ENCODE measurements at regions not wholly inside any gene's neighbourhood (a gene's known extent, or its start where the extent isn't known, plus 50 kb on each side); places are given as distances from the start of the nearest gene placed in this dataset.

GRCh38 chr22:44369293-44369661, 56.5 kb upstream of the SHISAL1 start:
- no peak overlapping the region for H2AFZ ChIP-seq (ENCODE audit: control insufficient read depth, low read depth, low read length)
- ChIA-PET POLR2A (no interaction called here), CTCF (interaction anchor here (1.1 kb wide), 1 partner anchor 376 kb away, joined by 4 read pairs; no protein-coding TSS in a partner anchor), RAD21 (ENCODE audit: unreplicated experiment) (no interaction called here), SMC1A (ENCODE audit: uncharacterized antibody, unreplicated experiment) (no interaction called here)
- no peak overlapping the region for H3K4me2 ChIP-seq (ENCODE audit: control insufficient read depth, insufficient read depth)
- no peak overlapping the region for H3K27ac ChIP-seq (ENCODE audit: control insufficient read depth, insufficient read depth)
- H3K9me3 ChIP-seq (replicated peaks; ENCODE audit: control insufficient read depth, insufficient read depth, low read length), result no peaks in the 10 kb centered on the region; the same call in 2 of the 3 replicates
- TF ChIP-seq USF2 (IDR thresholded peaks at IDR 0.05; ENCODE audit: borderline replicate concordance, low read depth, low read length) (no peak), RAD21 (IDR thresholded peaks at IDR 0.05; ENCODE audit: insufficient read depth, low read depth, low read length) (0 out of 2 replicates have a peak, but pooled peaks have one; percentile 12)
- in situ Hi-C loops (cut with MboI), result loop anchor here (25.0 kb wide), 1 partner anchor 518 kb away; no protein-coding TSS in a partner anchor
- no peaks in the 10 kb centered on the region for H3K4me1 ChIP-seq (ENCODE audit: control insufficient read depth, insufficient read depth, low read length)
- no peaks in the 10 kb centered on the region for H3K79me2 ChIP-seq (ENCODE audit: control insufficient read depth, insufficient read depth, low read length)
- 63% methylated on average over 15 of the region's 15 CpGs for whole genome bisulfite sequencing (ENCODE audit: insufficient coverage, insufficient replicate concordance, low lambda C conversion rate, missing lambda C conversion rate)
- H4K20me1 ChIP-seq (ENCODE audit: control insufficient read depth, insufficient read depth), result no peaks in the 10 kb centered on the region
- peaks cover 0 to 2% of the 10 kb centered on the region in 2 experiments; a peak in 1 of 4 replicates for H3K27me3 ChIP-seq (replicated peaks in 1 of 2; ENCODE audit: control insufficient read depth in 2 of 2, insufficient read depth in 2 of 2, low read length in 1 of 2)
- ATAC-seq (no peak), DNase-seq (ENCODE audit: low read depth, low spot score) (no peak), FAIRE-seq (no peak)
- intact Hi-C loops (cut with micrococcal nuclease; ENCODE audit: unreplicated experiment), result no loop called here
- H3K36me3 ChIP-seq (ENCODE audit: control insufficient read depth in 2 of 2, insufficient read depth in 2 of 2, low read length in 1 of 2), result no peaks in the 10 kb centered on the region
- BruUV-seq (replicated peaks), result no TSS peak
- H3K9ac ChIP-seq (ENCODE audit: control insufficient read depth, insufficient read depth, low read length), result no peak overlapping the region
- H3K4me3 ChIP-seq, result no peak overlapping the region

DNA sequence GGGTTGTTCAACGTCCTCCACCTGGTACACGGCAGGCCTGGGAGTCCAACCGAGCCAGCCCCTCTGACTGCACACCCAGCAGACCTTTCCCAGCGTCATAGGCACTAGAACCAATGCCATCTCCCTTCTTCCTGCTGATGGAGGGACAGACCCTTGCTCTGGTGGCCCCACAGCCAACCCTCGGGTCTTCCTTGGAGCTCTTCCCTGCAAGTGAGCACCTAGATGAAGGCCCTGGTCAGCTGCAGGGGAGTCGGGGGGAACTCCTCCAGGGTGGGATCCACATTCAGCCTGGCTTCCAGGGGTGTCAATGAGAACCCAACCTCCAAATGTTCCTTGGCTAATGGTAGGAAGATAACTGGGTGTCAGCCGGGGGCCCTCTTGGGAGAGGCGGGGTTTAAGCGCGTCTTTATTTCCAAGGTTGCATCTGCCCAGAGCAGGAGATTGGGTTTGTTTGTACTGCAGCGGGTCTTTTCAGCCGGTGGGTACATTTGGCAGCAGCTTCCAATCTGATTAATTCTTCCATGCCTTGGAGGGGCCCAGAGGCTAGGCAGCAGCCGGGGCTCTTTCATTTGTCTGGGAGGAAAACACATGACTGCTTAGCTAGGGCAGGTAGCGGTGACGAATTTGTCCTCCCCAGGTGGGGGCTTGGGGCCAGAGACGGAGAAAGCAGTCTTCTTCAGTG, 56.0 kb upstream of the SHISAL1 start:
- Histone ChIP-seq H3K9ac (ENCODE audit: control insufficient read depth, insufficient read depth, low read length) (no peak overlapping the region), H3K9me3 (replicated peaks; ENCODE audit: control insufficient read depth, insufficient read depth, low read length) (no peaks in the 10 kb centered on the region; the same call in 2 of the 3 replicates), H2AFZ (ENCODE audit: control insufficient read depth, low read depth, low read length) (no peak overlapping the region), H3K4me2 (ENCODE audit: control insufficient read depth, insufficient read depth) (no peak overlapping the region), H3K79me2 (ENCODE audit: control insufficient read depth, insufficient read depth, low read length) (no peaks in the 10 kb centered on the region), H3K36me3 (ENCODE audit: control insufficient read depth in 2 of 2, insufficient read depth in 2 of 2, low read length in 1 of 2) (no peaks in the 10 kb centered on the region), H3K27me3 (replicated peaks in 1 of 2; ENCODE audit: control insufficient read depth in 2 of 2, insufficient read depth in 2 of 2, low read length in 1 of 2) (peaks cover 0 to 2% of the 10 kb centered on the region in 2 experiments; a peak in 1 of 4 replicates), H3K27ac (ENCODE audit: control insufficient read depth, insufficient read depth) (no peak overlapping the region), H3K4me3 (no peak overlapping the region), H3K4me1 (ENCODE audit: control insufficient read depth, insufficient read depth, low read length) (no peaks in the 10 kb centered on the region), H4K20me1 (ENCODE audit: control insufficient read depth, insufficient read depth) (no peaks in the 10 kb centered on the region)
- DNase-seq (ENCODE audit: low read depth, low spot score) (no peak), ATAC-seq (no peak), FAIRE-seq (no peak)
- RAD21 ChIA-PET (ENCODE audit: unreplicated experiment), result no interaction called here
- BruUV-seq (replicated peaks), result no TSS peak
- in situ Hi-C loops (cut with MboI), result loop anchor here (25.0 kb wide), 1 partner anchor 519 kb away; no protein-coding TSS in a partner anchor
- WGBS (ENCODE audit: insufficient coverage, insufficient replicate concordance, low lambda C conversion rate, missing lambda C conversion rate), result 61% methylated on average over 16 of the region's 16 CpGs
- SMC1A ChIA-PET (ENCODE audit: uncharacterized antibody, unreplicated experiment), result no interaction called here
- intact Hi-C loops (cut with micrococcal nuclease; ENCODE audit: unreplicated experiment), result no loop called here
- CTCF ChIA-PET, result interaction anchor here (1.1 kb wide), 1 partner anchor 376 kb away, joined by 4 read pairs; no protein-coding TSS in a partner anchor
- POLR2A ChIA-PET, result no interaction called here
- TF ChIP-seq RELB (IDR thresholded peaks at IDR 0.05; ENCODE audit: low read depth) (no peak), CHD1 (IDR thresholded peaks at IDR 0.05; ENCODE audit: low read depth, low read length) (no peak), USF1 (IDR thresholded peaks at IDR 0.05; ENCODE audit: borderline replicate concordance, extremely low read length, insufficient read depth, low read depth, low read length) (no peak), SRF (IDR thresholded peaks at IDR 0.05; ENCODE audit: low read depth in 2 of 2, low read length in 2 of 2) (no peak), YY1 (IDR thresholded peaks at IDR 0.05; ENCODE audit: low read depth, low read length) (no peak), HDAC6 (IDR thresholded peaks at IDR 0.05; ENCODE audit: unreplicated experiment) (no peak), ELK1 (IDR thresholded peaks at IDR 0.05; ENCODE audit: low read depth, low read length) (no peak), JUND (IDR thresholded peaks at IDR 0.05; ENCODE audit: low read depth, low read length) (no peak)
- TF ChIP-seq, protein P1, sequence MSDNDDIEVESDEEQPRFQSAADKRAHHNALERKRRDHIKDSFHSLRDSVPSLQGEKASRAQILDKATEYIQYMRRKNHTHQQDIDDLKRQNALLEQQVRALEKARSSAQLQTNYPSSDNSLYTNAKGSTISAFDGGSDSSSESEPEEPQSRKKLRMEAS (IDR thresholded peaks at IDR 0.05; ENCODE audit: low read depth, low read length), result no peak

Data from GM12878 (cell line).